ENCODE measurements at regions not wholly inside any gene's neighbourhood (a gene's known extent, or its start where the extent isn't known, plus 50 kb on each side); places are given as distances from the start of the nearest gene placed in this dataset.

DNA sequence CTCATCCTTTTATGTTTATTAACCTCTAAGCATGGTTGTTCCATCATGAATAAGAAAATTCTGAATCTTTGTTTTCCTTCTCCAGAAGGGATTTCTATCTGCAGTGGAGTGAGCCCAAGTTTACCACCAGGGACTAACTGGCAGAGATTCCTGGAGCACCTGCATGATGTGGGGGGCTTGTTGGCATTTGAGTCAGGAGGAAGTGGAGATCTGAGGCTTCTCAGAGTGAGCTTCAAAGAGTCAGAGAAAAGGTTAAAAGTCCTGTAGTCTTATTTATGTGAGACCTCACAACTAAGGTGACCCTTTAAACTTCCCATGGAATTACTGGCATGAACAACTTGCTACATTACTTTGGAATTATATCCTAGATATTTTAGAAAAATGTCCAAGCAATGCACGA, 138.1 kb upstream of the SLC24A3 start:
- no peak overlapping the region for H3K4me3 ChIP-seq (ENCODE audit: low read depth, low read length)
- TF ChIP-seq, protein P1, sequence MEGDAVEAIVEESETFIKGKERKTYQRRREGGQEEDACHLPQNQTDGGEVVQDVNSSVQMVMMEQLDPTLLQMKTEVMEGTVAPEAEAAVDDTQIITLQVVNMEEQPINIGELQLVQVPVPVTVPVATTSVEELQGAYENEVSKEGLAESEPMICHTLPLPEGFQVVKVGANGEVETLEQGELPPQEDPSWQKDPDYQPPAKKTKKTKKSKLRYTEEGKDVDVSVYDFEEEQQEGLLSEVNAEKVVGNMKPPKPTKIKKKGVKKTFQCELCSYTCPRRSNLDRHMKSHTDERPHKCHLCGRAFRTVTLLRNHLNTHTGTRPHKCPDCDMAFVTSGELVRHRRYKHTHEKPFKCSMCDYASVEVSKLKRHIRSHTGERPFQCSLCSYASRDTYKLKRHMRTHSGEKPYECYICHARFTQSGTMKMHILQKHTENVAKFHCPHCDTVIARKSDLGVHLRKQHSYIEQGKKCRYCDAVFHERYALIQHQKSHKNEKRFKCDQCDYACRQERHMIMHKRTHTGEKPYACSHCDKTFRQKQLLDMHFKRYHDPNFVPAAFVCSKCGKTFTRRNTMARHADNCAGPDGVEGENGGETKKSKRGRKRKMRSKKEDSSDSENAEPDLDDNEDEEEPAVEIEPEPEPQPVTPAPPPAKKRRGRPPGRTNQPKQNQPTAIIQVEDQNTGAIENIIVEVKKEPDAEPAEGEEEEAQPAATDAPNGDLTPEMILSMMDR (IDR thresholded peaks at IDR 0.05; ENCODE audit: borderline replicate concordance, insufficient read depth, low read depth, low read length), result no peak

DNA sequence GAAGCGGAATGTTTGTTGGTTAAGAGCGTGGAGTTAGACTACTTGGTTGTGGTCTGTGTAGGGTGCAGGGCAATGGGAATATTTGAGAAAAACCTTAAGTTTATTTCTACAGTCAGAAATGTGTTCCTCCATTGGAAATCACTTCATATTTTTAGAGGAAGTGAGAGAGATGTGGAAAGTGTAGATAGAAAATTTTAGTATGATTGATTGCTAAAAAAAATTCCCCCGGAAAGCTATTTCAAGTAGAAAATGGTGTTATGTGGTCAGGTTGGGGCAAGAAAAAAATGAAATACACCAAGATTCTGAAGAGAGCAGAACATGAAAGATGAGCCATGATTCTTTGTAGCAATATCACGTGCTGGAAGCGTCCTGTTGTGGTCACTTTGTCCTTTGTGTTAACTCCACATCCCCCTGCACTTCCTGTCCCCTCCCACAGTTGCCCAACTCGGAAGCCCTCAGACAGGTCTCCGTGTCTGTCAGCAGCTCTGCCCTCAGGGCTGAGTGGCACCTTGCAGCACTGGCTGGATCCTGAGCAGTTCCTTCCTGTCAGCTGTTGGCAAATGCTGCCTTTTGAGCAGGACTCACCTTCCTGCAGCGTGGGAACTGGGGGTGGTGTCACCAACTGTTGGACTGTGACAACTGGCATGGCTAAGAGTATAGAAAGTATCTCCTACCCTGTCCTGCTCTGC, 137.5 kb upstream of the SLC24A3 start:
- TF ChIP-seq, protein P1 (IDR thresholded peaks at IDR 0.05; ENCODE audit: borderline replicate concordance, insufficient read depth, low read depth, low read length), result no peak
- H3K4me3 ChIP-seq (ENCODE audit: low read depth, low read length), result no peak overlapping the region

DNA sequence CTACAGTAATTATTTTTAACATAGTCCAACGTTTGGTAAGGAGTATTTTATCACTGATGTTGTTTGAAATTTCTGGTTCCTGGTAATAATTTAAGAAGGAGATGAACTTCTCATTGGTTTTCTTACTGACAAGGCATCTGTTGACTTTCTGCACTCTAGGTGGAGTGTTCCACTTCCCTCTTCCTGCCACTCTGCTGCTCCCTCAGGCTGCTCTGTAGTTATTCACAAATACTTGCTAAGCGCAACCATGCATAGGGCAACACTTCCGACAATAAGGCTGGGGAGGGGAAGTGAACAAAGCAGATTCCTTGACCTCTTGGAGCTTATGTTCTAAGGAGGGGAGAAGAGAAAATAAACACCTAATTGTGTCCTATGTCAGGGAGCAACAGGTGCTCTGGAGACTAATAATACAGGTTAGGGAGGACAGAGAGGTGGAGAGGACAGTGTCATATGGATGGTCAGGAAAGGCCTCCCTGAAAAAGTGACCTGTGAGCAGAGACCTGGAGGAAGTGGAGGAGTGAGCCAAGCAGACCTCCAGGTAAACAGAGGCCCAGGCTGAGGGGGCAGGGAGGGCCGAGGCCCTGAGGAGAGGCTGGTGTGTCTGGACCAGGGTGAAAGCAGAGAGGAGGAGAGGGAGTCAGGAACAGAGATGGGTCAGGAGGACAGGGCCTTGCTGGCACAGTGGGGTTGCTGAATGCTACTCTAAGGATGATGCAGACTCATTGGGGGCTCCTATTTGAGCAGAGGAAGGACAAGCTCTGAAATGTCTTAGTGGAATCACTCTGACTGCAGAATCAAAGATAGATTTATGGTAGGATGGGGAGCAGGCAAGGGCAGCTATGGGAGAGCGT, 134.8 kb upstream of the SLC24A3 start:
- H3K4me3 ChIP-seq (ENCODE audit: low read depth, low read length), result no peak overlapping the region
- TF ChIP-seq, protein P1 (IDR thresholded peaks at IDR 0.05; ENCODE audit: borderline replicate concordance, insufficient read depth, low read depth, low read length), result no peak

DNA sequence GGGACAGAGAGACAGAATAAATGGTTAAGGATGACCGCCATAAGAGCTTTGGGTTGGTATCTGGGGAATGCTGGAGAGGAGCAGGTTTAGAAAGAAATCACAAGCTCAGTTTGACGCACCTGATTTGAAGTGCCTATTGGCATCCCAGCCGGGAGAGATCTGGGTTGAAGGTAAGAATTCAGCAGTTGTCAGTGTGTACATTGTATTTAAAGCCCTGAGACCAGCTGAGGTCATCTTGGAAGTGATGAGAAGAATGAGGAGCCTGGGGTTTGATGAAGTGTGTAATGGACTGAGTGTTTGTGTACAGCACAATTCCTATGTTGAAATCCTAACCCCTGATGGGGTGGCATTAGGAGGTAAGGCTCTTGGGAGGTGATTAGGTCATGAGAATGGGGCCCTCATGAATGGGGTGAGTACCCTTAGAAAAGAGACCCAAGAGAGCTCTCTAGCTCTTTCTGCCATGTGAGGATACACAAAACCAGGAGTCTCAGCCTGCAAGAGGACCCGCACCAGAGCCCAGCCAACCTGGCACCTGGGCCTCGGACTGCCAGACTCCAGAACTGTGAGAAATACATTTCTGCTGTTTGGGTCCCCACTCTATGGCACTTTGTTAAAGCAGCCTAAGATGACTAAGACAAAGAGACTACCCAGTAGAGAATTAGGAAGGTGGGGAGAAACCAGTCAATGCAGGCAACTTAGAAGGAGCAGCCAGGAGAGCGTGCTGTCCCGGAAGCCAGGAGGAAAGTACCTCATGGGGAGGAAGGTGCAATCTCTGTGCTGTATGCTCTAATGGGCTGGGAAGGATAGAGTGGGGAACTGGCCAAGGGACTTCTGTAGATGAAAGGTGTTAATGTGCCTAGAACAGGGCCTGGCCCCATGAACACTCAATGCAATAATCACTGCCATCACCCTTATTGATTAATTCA, 133.7 kb upstream of the SLC24A3 start:
- TF ChIP-seq, protein P1 (IDR thresholded peaks at IDR 0.05; ENCODE audit: borderline replicate concordance, insufficient read depth, low read depth, low read length), result no peak
- H3K4me3 ChIP-seq (ENCODE audit: low read depth, low read length), result no peak overlapping the region

DNA sequence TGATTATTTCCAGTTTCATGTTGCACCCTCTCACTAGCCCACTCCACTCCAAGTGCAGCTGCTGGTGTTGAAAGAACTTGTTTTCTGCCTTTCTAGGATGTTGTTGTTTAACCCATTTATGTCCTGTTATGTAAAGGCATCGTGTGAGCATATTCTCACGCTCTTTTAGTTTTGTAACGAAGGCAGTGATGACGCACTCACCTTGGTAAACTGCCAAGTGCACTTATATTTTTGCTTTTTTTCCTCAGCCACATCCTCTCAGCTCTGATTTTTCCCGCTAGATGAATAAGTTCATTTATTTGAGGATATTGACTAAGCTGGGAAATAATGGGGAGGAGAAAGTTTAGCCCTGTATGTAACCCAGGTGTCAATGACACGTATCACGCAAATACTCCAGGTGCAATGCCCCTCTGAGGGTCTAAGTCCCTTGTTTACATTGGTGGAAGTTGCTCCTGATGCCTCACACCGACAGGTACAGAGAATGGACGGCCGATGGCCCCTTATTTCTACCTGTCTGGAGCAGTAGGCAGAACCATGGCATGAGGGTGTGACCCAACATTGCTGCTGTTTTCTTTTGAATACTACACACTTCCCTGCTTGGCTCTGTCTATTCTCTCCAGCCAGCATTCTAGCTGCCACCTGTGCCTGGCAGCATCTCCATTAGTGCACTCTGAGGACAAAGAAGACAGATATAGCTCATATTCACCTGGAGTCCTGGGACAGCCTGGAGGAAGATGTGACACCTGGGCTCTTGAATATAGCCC, 132.7 kb upstream of the SLC24A3 start:
- no peak overlapping the region for H3K4me3 ChIP-seq (ENCODE audit: low read depth, low read length)
- TF ChIP-seq, protein P1 (IDR thresholded peaks at IDR 0.05; ENCODE audit: borderline replicate concordance, insufficient read depth, low read depth, low read length), result no peak

DNA sequence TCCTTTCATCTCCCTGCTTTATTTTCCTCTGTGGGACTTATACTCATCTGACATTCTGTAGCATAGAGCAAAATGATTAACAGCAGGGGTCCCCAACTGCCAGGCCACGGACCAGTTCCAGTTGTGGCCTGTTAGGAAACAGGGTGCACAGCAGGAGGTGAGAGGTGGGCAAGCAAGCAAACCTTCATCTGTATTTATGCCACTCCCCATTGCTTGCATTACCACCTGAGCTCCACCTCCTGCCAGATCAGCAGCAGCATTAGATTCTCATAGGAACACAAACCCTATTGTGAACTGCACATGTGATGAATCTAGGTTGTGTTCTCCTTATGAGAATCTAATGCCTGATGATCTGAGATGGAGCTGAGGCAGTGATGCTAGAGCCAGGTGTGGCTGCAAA, 130.5 kb upstream of the SLC24A3 start:
- H3K4me3 ChIP-seq (ENCODE audit: low read depth, low read length), result no peak overlapping the region
- TF ChIP-seq, protein P1 (IDR thresholded peaks at IDR 0.05; ENCODE audit: borderline replicate concordance, insufficient read depth, low read depth, low read length), result no peak
